GM12891 (cell line): ENCODE measurements at regions not wholly inside any gene's neighbourhood (a gene's known extent, or its start where the extent isn't known, plus 50 kb on each side); places are given as distances from the start of the nearest gene placed in this dataset.

Source experiments
- PAX5 ChIP-seq: IDR thresholded peaks from 2 replicates; pipeline ENCODE4 v1.6.1; 2011; ENCODE audit warnings: low read length, moderate library complexity, mild to moderate bottlenecking; ENCODE audit not compliant: insufficient read depth, severe bottlenecking
- POLR2A ChIP-seq: IDR thresholded peaks from 2 replicates; pipeline ENCODE4 v1.6.1; 2011; ENCODE audit warnings: low read depth, low read length, control low read depth
- POLR2AphosphoS5 ChIP-seq: IDR thresholded peaks from 2 replicates; pipeline ENCODE4 v1.6.1; 2011; ENCODE audit warnings: low read depth, low read length, control low read depth
- POU2F2 ChIP-seq: IDR thresholded peaks from 2 replicates; pipeline ENCODE4 v1.6.1; 2011; ENCODE audit warnings: low read depth, mild to moderate bottlenecking, control low read depth, low read length, moderate library complexity
- SPI1 ChIP-seq: IDR thresholded peaks from 2 replicates; pipeline ENCODE4 v1.6.1; 2011; ENCODE audit warnings: low read depth, low read length, control low read depth
- TAF1 ChIP-seq: IDR thresholded peaks from 2 replicates; pipeline ENCODE4 v1.6.1; 2011; ENCODE audit warnings: low read depth, low read length, control low read depth

- no peak for TF ChIP-seq POLR2A
- no peak for TF ChIP-seq POLR2AphosphoS5
- TF ChIP-seq TAF1 = no peak
- TF ChIP-seq SPI1 = no peak
- TF ChIP-seq POU2F2 = no peak
- TF ChIP-seq PAX5 = no peak
These were observed 634.0 kb downstream of the SPOCK3 start for GRCh38 chr4:166600264-166600663.
